Gastrocnemius medialis (tissue), 4 donors: ENCODE measurements at regions not wholly inside any gene's neighbourhood (a gene's known extent, or its start where the extent isn't known, plus 50 kb on each side); places are given as distances from the start of the nearest gene placed in this dataset.

Experiments used
- ATAC-seq, 2 donors: fragments of 150-250 bp; one replicate each; pipeline ENCODE4 v1.9.1; 2016
- DNase-seq, 2 donors: peaks; one replicate each; pipeline ENCODE4 v3.0.0-alpha.2; 2019
- H3K27ac ChIP-seq, 4 donors: fragments of 200-600 bp; sonication (generic); 1 replicate in 1 of 4; 2 replicates in 3 of 4; pipeline ENCODE4 v1.5.1; 2016 to 2018; ENCODE audit warnings: mild to moderate bottlenecking in 2 of 4, moderate library complexity in 1 of 4
- H3K27me3 ChIP-seq, 3 donors: fragments of 200-600 bp; sonication (generic) in 2 of 3; 1 replicate in 1 of 3; 2 replicates in 2 of 3; pipeline versions ENCODE4 v1.5.1 to v1.6.0; 2016 to 2019; ENCODE audit warnings: mild to moderate bottlenecking in 1 of 3, moderate library complexity in 1 of 3
- H3K36me3 ChIP-seq, 2 donors: fragments of 200-600 bp; sonication (generic) in 1 of 2; one replicate each; pipeline ENCODE4 v1.5.1; 2017 to 2018
- H3K4me1 ChIP-seq, 2 donors: fragments of 200-600 bp; sonication (generic) in 1 of 2; one replicate each; pipeline ENCODE4 v1.5.1; 2016 to 2017; ENCODE audit warnings: mild to moderate bottlenecking in 2 of 2
- H3K4me3 ChIP-seq, 4 donors: fragments of 200-600 bp; sonication (generic) in 3 of 4; 1 replicate in 1 of 4; 2 replicates in 3 of 4; pipeline ENCODE4 v1.5.1; 2016 to 2019; ENCODE audit warnings: mild to moderate bottlenecking in 2 of 4
- H3K9me3 ChIP-seq, 3 donors: fragments of 200-600 bp; sonication (generic) in 2 of 3; 1 replicate in 1 of 3; 2 replicates in 2 of 3; pipeline ENCODE4 v1.5.1; 2016 to 2019
- CTCF ChIP-seq, 5 experiments: fragments of 450-650 bp in 3 of 5; fragments of 200-600 bp in 2 of 5; sonication (generic) in 2 of 5; IDR thresholded peaks in 4 of 5; conservative IDR thresholded peaks in 1 of 5; 1 replicate in 4 of 5; 2 replicates in 1 of 5; pipeline ENCODE4 v1.5.1; 2016 to 2019; ENCODE audit warnings: antibody characterized with exemption in 5 of 5, mild to moderate bottlenecking in 3 of 5, moderate library complexity in 3 of 5
- POLR2A ChIP-seq, 2 donors: fragments of 450-650 bp; IDR thresholded peaks; one replicate each; pipeline ENCODE4 v1.6.1; 2017; ENCODE audit warnings: antibody characterized with exemption in 2 of 2, mild to moderate bottlenecking in 2 of 2, moderate library complexity in 2 of 2
- in situ Hi-C, 4 donors: fragments of 200-750 bp; cut with MboI; loops; one replicate each; pipeline versions ENCODE4 v1.15.0 to v1.8.0; 2017; ENCODE audit warnings: low sequenced_read_pairs in 4 of 4
- intact Hi-C: fragments of 100-400 bp; cut with DNase I; formaldehyde crosslinking; loops from one replicate; pipeline ENCODE4 v1.15.1; 2023; ENCODE audit warnings: low total_unique reads

GRCh38 chr2:81304154-81304830 lies 999.7 kb upstream of the LRRTM1 start:
- Histone ChIP-seq H3K36me3 (no peaks in the 10 kb centered on the region), H3K9me3 (no peaks in the 10 kb centered on the region), H3K4me3 (no peak overlapping the region), H3K4me1 (no peaks in the 10 kb centered on the region), H3K27ac (no peak overlapping the region), H3K27me3 (no peaks in the 10 kb centered on the region)
- intact Hi-C loops (no loop called here), in situ Hi-C loops (no loop called here)
- no peak for ATAC-seq
- DNase-seq = no peak
- no peak for TF ChIP-seq CTCF (IDR thresholded peaks at IDR 0.05 in 4 of 5, conservative IDR thresholded peaks at IDR 0.05 in 1 of 5)

- DNase-seq = no peak
- Histone ChIP-seq H3K9me3 (no peaks in the 10 kb centered on the region), H3K4me1 (no peaks in the 10 kb centered on the region), H3K4me3 (no peak overlapping the region), H3K27ac (no peak overlapping the region), H3K36me3 (no peaks in the 10 kb centered on the region), H3K27me3 (no peaks in the 10 kb centered on the region)
- no peak for ATAC-seq
- intact Hi-C loops (no loop called here), in situ Hi-C loops (no loop called here)
- TF ChIP-seq CTCF (IDR thresholded peaks at IDR 0.05 in 4 of 5, conservative IDR thresholded peaks at IDR 0.05 in 1 of 5) = no peak
- TF ChIP-seq POLR2A (IDR thresholded peaks at IDR 0.05) = no peak
Measured at GRCh38 chr2:81303321-81303720, 998.8 kb upstream of the LRRTM1 start.

GRCh38 chr2:81299841-81300240 lies 995.3 kb upstream of the LRRTM1 start:
- ATAC-seq (no peak), DNase-seq (no peak)
- no peaks in the 10 kb centered on the region for H3K9me3 ChIP-seq
- in situ Hi-C loops = no loop called here
- TF ChIP-seq POLR2A (IDR thresholded peaks at IDR 0.05) (no peak), CTCF (IDR thresholded peaks at IDR 0.05 in 4 of 5, conservative IDR thresholded peaks at IDR 0.05 in 1 of 5) (no peak)
- no peaks in the 10 kb centered on the region for H3K36me3 ChIP-seq
- no peaks in the 10 kb centered on the region for H3K27me3 ChIP-seq
- H3K27ac ChIP-seq = no peak overlapping the region
- H3K4me3 ChIP-seq = no peak overlapping the region
- intact Hi-C loops = no loop called here
- no peaks in the 10 kb centered on the region for H3K4me1 ChIP-seq

GRCh38 chr2:81290846-81291245 lies 986.3 kb upstream of the LRRTM1 start:
- Histone ChIP-seq H3K27me3 (no peaks in the 10 kb centered on the region), H3K9me3 (no peaks in the 10 kb centered on the region), H3K36me3 (no peaks in the 10 kb centered on the region), H3K4me3 (no peak overlapping the region), H3K27ac (no peak overlapping the region), H3K4me1 (no peaks in the 10 kb centered on the region)
- TF ChIP-seq CTCF (IDR thresholded peaks at IDR 0.05 in 4 of 5, conservative IDR thresholded peaks at IDR 0.05 in 1 of 5) = no peak
- intact Hi-C loops = no loop called here
- no peak for ATAC-seq
- DNase-seq = no peak
- in situ Hi-C loops = no loop called here

GRCh38 chr2:81283081-81283480 lies 978.5 kb upstream of the LRRTM1 start:
- Histone ChIP-seq H3K4me1 (no peaks in the 10 kb centered on the region), H3K4me3 (no peak overlapping the region), H3K27ac (no peak overlapping the region), H3K27me3 (no peaks in the 10 kb centered on the region), H3K9me3 (no peaks in the 10 kb centered on the region), H3K36me3 (no peaks in the 10 kb centered on the region)
- ATAC-seq = no peak
- intact Hi-C loops = no loop called here
- in situ Hi-C loops = no loop called here
- TF ChIP-seq POLR2A (IDR thresholded peaks at IDR 0.05) (no peak), CTCF (IDR thresholded peaks at IDR 0.05 in 4 of 5, conservative IDR thresholded peaks at IDR 0.05 in 1 of 5) (no peak)
- DNase-seq = no peak
